ENCODE measurements at regions not wholly inside any gene's neighbourhood (a gene's known extent, or its start where the extent isn't known, plus 50 kb on each side); places are given as distances from the start of the nearest gene placed in this dataset.

DNA sequence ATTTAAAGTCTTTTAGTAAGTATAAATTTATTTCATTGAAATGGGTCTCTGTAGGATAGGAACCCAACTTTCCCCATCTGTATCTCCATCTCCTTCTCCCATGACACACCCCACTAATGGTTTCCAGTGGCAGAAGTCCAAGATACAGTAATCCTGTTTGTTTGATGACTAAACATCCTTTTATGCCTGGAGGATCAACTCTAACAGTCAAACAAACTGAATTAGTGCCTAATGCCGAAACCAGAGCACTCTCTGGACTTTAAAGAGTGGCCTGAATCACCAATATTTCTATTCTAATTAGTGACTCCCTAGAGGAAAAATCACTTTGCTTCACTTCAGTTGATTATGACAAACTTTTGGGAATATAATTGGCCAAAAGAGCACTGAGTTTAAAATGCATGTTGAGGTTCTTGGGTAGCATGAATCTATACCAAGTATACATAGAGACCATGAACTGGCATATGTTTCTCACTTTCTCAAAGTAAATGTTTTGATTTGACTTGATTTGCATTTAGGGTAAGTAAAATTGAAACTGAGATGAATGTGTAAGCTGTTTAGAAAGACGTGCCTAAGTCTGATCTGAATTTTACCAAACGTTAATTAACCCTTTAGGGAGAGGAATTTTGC, 776.4 kb upstream of the NRSN1 start:
- TF ChIP-seq, protein P1, sequence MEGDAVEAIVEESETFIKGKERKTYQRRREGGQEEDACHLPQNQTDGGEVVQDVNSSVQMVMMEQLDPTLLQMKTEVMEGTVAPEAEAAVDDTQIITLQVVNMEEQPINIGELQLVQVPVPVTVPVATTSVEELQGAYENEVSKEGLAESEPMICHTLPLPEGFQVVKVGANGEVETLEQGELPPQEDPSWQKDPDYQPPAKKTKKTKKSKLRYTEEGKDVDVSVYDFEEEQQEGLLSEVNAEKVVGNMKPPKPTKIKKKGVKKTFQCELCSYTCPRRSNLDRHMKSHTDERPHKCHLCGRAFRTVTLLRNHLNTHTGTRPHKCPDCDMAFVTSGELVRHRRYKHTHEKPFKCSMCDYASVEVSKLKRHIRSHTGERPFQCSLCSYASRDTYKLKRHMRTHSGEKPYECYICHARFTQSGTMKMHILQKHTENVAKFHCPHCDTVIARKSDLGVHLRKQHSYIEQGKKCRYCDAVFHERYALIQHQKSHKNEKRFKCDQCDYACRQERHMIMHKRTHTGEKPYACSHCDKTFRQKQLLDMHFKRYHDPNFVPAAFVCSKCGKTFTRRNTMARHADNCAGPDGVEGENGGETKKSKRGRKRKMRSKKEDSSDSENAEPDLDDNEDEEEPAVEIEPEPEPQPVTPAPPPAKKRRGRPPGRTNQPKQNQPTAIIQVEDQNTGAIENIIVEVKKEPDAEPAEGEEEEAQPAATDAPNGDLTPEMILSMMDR (IDR thresholded peaks at IDR 0.05): no peak
- TF ChIP-seq EZH2phosphoT487 (IDR thresholded peaks at IDR 0.05) (no peak), EZH2 (IDR thresholded peaks at IDR 0.05) (no peak)

Data from neural progenitor cell (in vitro differentiated cells).